Stomach (tissue), 8 donors: ENCODE measurements at regions not wholly inside any gene's neighbourhood (a gene's known extent, or its start where the extent isn't known, plus 50 kb on each side); places are given as distances from the start of the nearest gene placed in this dataset.

ENCODE experiments used
- DNase-seq, 2 donors: peaks; one replicate each; pipeline versions ENCODE4 v3.0.0 to v3.0.0-alpha.2; 2013 to 2019
- H3K27ac ChIP-seq, 5 donors: fragments of 200-600 bp in 4 of 5; sonication (generic) in 4 of 5; one replicate each; pipeline ENCODE4 v1.5.1; 2013 to 2019; ENCODE audit warnings: mild to moderate bottlenecking in 1 of 5, moderate library complexity in 1 of 5
- H3K27me3 ChIP-seq, 3 donors: fragments of 200-600 bp; sonication (generic); one replicate each; pipeline ENCODE4 v1.5.1; 2017 to 2019; ENCODE audit warnings: mixed run types in 1 of 3
- H3K36me3 ChIP-seq, 4 donors: fragments of 200-600 bp; sonication (generic); 1 replicate in 3 of 4; 2 replicates in 1 of 4; pipeline ENCODE4 v1.5.1; 2016 to 2019
- H3K4me1 ChIP-seq, 4 donors: fragments of 200-600 bp; sonication (generic); one replicate each; pipeline ENCODE4 v1.5.1; 2016 to 2019
- H3K4me3 ChIP-seq, 4 donors: fragments of 200-600 bp; sonication (generic) in 3 of 4; one replicate each; pipeline ENCODE4 v1.5.1; 2016 to 2019; ENCODE audit warnings: mild to moderate bottlenecking in 1 of 4
- H3K9me3 ChIP-seq, 4 donors: fragments of 200-600 bp; sonication (generic); one replicate each; pipeline ENCODE4 v1.5.1; 2016 to 2019
- EP300 ChIP-seq: sonication (generic); formaldehyde crosslinking; IDR thresholded peaks from one replicate; pipeline ENCODE4 v1.6.1; 2017; ENCODE audit warnings: antibody characterized with exemption
- POLR2A ChIP-seq, 4 donors: fragments of 450-650 bp; IDR thresholded peaks; one replicate each; pipeline ENCODE4 v1.6.1; 2016; ENCODE audit warnings: antibody characterized with exemption in 4 of 4, control low read depth in 2 of 4, mild to moderate bottlenecking in 1 of 4, moderate library complexity in 1 of 4
- POLR2AphosphoS5 ChIP-seq, 3 donors: sonication (generic); formaldehyde crosslinking; IDR thresholded peaks; one replicate each; pipeline ENCODE4 v1.6.1; 2016; ENCODE audit warnings: antibody characterized with exemption in 3 of 3
- WGBS, 5 donors: extraction: QIAGEN DNeasy Blood & Tissue Kit in 3 of 5; methylation state at CpG; one replicate each; pipeline versions ENCODE4 v1.1.5 to v1.1.7; 2013 to 2018; 5-methylcytosine and 5-hydroxymethylcytosine counted together
- intact Hi-C: fragments of 100-400 bp; cut with DNase I; formaldehyde crosslinking; loops from one replicate; pipeline ENCODE4 v1.15.1; 2023; ENCODE audit warnings: low total_unique reads
- TF ChIP-seq, protein P1 (sequence below), 7 experiments: fragments of 450-650 bp in 4 of 7; fragments of 200-600 bp in 3 of 7; sonication (generic) in 3 of 7; IDR thresholded peaks; one replicate each; pipeline ENCODE4 v1.5.1; 2016 to 2019; ENCODE audit warnings: antibody characterized with exemption in 7 of 7, control low read depth in 2 of 7, mild to moderate bottlenecking in 1 of 7
- donor health status: healthy with polysubstance abuse.
- donor health status: Bipolar disorder and iron deficiency.
- donor health status: healthy.

DNA sequence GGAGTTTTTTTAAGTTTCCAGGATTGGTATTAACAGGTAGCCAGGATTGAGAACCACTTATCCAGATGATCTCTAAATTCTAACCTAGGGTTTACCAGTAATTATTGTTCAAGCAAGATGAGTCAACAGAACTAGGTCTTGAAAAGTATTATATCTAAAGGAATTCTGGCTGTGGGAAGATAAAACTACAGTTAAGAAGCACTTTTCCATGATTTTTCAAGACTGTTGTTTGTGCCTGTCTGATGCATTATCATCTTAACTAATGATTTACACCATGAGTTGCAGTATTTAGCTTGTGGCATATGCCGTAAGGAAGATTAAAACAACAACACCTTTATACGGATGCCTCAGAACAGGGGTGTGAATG is 142.2 kb upstream of the CCDC68 start:
- Histone ChIP-seq H3K27ac (no peak overlapping the region), H3K4me3 (no peak overlapping the region), H3K4me1 (peaks cover 0 to 8% (median 0%) of the 10 kb centered on the region in 4 donors), H3K9me3 (no peaks in the 10 kb centered on the region), H3K36me3 (no peaks in the 10 kb centered on the region), H3K27me3 (no peaks in the 10 kb centered on the region)
- intact Hi-C loops = no loop called here
- no peak for TF ChIP-seq POLR2A (IDR thresholded peaks at IDR 0.05)
- TF ChIP-seq EP300 = no peak
- no peak for TF ChIP-seq POLR2AphosphoS5 (IDR thresholded peaks at IDR 0.05)
- TF ChIP-seq, protein P1, sequence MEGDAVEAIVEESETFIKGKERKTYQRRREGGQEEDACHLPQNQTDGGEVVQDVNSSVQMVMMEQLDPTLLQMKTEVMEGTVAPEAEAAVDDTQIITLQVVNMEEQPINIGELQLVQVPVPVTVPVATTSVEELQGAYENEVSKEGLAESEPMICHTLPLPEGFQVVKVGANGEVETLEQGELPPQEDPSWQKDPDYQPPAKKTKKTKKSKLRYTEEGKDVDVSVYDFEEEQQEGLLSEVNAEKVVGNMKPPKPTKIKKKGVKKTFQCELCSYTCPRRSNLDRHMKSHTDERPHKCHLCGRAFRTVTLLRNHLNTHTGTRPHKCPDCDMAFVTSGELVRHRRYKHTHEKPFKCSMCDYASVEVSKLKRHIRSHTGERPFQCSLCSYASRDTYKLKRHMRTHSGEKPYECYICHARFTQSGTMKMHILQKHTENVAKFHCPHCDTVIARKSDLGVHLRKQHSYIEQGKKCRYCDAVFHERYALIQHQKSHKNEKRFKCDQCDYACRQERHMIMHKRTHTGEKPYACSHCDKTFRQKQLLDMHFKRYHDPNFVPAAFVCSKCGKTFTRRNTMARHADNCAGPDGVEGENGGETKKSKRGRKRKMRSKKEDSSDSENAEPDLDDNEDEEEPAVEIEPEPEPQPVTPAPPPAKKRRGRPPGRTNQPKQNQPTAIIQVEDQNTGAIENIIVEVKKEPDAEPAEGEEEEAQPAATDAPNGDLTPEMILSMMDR (IDR thresholded peaks at IDR 0.05) = no peak
- 88 to 92% (median 89%) methylated on average over 2 of the region's 2 CpGs for WGBS, 5 donors
- no peak for DNase-seq

DNA sequence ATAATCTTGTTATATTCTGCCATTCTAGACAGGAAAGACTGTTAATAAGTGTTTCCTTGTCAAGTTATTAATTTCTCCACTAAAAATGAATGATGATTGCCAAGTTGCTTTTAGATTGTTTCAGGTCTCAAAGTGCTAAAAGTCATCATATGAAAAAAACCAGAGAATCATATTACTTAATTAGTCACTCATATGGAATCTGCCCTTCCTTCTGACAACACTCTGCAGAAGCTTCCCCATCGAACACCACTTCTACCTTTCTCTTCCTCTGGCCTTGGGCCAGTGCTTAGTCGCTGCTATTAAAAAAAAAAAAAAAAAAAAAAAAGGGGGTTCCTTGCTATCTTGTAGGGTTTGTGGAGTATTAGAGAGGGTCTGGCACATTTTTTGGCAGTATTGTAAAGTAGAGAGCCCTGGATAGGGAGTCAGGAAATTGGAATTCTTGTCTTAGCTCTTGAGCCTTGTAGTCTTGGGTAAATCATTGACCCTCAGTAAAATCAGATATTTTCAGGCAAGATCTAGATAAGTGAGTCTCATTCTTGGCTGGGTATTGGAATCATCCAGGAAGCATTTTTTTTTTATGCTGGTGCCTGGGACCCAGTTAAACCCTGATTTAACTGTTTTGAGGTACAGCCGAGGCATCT is 141.7 kb upstream of the CCDC68 start:
- DNase-seq = no peak
- TF ChIP-seq EP300 (no peak), POLR2A (IDR thresholded peaks at IDR 0.05) (no peak), POLR2AphosphoS5 (IDR thresholded peaks at IDR 0.05) (no peak)
- TF ChIP-seq, protein P1 (IDR thresholded peaks at IDR 0.05) = no peak
- no peak overlapping the region for H3K27ac ChIP-seq

DNA sequence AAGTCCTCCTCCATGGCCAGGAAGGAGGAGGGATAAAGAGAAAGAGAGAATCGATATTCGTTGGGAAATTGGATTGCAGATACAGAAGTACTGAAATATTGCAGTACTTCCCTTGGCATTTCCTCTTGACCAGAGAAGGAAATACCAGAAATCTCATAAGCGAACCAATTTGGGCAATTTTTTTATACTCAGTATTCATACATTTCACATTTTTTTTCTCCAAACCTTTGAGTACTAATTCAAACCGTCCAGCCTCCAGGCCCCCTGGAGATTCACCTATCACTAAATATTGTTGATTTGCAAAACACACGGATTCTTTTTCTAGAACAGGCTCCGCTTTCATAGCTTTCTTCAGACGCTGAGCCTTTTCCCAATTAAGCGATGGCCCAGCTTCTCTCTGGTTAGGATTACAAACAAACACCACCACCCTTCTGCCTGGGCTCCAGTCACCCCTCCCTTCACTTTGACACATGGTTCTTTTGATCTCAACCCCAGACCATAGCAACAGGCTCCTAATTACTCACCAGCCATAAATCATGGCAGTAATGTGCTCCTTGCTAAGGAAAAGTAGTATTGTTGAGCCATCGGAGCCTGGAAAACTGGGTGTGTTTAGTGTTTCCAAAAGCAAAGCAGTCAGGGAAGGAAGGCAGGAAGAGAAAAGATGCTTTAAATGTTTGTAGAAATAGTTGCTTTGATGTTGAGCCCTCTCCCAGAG is 138.4 kb upstream of the CCDC68 start:
- no peak for TF ChIP-seq POLR2AphosphoS5 (IDR thresholded peaks at IDR 0.05)
- TF ChIP-seq, protein P1 (IDR thresholded peaks at IDR 0.05) = no peak
- no peak for TF ChIP-seq EP300
- TF ChIP-seq POLR2A (IDR thresholded peaks at IDR 0.05) = no peak
- Histone ChIP-seq H3K4me3 (no peak overlapping the region), H3K9me3 (no peaks in the 10 kb centered on the region), H3K4me1 (peaks cover 0 to 17% (median 0%) of the 10 kb centered on the region in 4 donors), H3K27me3 (no peaks in the 10 kb centered on the region), H3K36me3 (no peaks in the 10 kb centered on the region), H3K27ac (no peak overlapping the region)
- DNase-seq = peak in 1 of 2 donors; percentile 67
- intact Hi-C loops = no loop called here
- WGBS, 5 donors = 69 to 83% (median 79%) methylated on average over 9 of the region's 9 CpGs

More for the DNA sequence above, 141.7 kb upstream of the CCDC68 start:
- 44 to 64% (median 50%) methylated on average over 3 of the region's 3 CpGs for WGBS, 5 donors
- peaks cover 0 to 12% (median 0%) of the 10 kb centered on the region in 4 donors for H3K4me1 ChIP-seq
- H3K36me3 ChIP-seq = no peaks in the 10 kb centered on the region
- no peaks in the 10 kb centered on the region for H3K27me3 ChIP-seq
- H3K9me3 ChIP-seq = no peaks in the 10 kb centered on the region
- H3K4me3 ChIP-seq = no peak overlapping the region
- intact Hi-C loops = no loop called here

DNA sequence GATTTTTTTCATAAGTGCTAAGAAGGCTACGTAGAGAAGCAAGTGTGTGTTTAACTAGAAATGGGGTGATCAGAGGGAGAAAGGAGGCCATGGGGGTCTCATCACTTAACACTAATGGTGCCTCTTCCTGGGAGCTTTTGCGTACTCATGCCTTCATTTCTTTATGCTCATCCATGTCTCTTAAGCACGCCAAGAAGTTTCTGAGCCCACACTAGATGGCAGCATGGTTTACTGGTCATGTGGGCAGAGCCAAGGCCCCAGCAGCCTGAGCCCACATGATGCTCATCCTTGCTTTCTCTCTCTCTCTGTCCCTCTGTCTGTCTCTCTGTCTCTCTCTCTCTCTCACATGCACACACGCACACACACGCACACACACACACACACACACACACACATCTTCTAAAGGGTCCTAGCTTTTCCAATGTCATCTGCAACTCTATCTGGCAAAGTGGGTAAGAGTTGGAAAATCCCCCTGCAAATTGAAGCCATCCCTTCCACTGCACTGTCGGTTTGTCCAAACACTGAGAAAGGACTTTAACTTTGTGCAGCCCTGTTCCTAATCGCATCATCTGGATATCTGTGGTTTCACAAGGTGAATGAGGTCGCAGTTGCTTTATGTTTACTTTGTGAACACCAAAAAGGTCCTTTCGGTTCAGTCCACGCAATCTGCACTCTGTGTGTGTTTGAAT is 137.1 kb upstream of the CCDC68 start:
- TF ChIP-seq, protein P1 (IDR thresholded peaks at IDR 0.05) = peak in 1 of 7 experiments; percentile 7
- TF ChIP-seq POLR2A (IDR thresholded peaks at IDR 0.05) (no peak), POLR2AphosphoS5 (IDR thresholded peaks at IDR 0.05) (peak in 1 of 3 donors; percentile 9), EP300 (no peak)
- WGBS, 5 donors = 43 to 58% (median 51%) methylated on average over 10 of the region's 10 CpGs

More for the DNA sequence above, 137.1 kb upstream of the CCDC68 start:
- peak in 1 of 2 donors; percentile 66 for DNase-seq
- Histone ChIP-seq H3K4me3 (no peak overlapping the region), H3K27me3 (no peaks in the 10 kb centered on the region), H3K27ac (no peak overlapping the region), H3K36me3 (no peaks in the 10 kb centered on the region), H3K4me1 (peaks cover 0 to 17% (median 0%) of the 10 kb centered on the region in 4 donors), H3K9me3 (no peaks in the 10 kb centered on the region)
- intact Hi-C loops = no loop called here
